Forelimb muscle (tissue), 1 donor: ENCODE measurements at regions not wholly inside any gene's neighbourhood (a gene's known extent, or its start where the extent isn't known, plus 50 kb on each side); places are given as distances from the start of the nearest gene placed in this dataset.

Experiments used
- DNase-seq: peaks from one replicate; pipeline ENCODE4 v3.0.0-alpha.2; 2013; ENCODE audit warnings: low read depth

DNA sequence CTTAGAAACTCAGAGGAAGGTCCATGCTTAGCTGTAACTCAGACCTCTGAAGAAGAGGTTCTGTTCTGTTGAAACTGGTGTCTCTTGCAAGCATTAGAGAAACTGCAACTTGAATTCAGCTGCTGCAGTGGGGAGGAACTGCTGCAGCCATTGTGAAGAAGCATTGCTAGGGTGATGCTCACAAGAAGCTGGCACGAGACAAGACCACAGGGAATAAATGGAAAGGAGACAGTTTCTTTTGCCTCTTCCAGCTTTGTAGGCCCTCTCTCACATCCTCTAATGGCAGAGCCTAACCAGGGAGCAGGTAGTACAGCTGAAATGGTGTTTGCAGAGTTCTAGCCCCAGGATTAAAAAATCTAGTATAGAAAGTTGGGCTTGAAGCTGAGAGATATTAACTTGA, 148.0 kb upstream of the DMAC1 start:
- no peak for DNase-seq

DNA sequence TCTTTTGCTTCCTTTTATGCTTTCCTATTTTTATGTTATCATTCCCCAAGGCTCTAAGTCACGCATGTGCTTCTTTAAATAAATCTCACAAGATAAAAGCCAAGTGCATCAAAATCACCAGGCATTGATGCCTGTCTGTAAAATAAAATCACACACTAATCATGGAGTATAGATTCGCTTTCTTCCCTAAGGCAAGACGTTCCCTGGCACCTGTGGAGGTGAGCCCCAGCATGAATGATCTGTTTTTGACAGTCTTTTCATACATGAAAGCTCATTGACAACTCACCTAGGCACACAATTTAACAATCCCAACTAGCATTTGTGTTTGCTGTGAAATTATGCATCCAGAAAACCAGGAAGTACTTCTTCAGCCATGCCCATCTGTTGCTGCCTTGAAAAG, 146.9 kb upstream of the DMAC1 start:
- no peak for DNase-seq

DNA sequence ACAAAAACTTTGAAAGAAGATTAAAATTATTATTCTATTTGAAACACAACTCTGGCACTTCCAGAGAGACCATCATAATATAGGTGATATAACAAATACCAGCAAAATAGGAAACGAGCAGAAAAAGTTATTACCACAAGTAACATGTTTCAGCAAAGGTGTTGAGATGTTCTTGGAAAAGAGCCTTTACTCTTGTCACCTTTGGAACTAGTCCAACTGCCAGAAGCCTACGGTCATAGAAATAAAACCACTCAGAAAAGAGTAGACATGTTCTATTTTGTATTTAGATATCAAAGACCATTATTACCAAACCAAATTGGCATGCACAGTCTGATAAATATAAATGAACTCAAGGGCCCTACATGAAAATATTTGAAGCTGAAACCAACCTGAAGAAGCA, 145.0 kb upstream of the DMAC1 start:
- no peak for DNase-seq

DNA sequence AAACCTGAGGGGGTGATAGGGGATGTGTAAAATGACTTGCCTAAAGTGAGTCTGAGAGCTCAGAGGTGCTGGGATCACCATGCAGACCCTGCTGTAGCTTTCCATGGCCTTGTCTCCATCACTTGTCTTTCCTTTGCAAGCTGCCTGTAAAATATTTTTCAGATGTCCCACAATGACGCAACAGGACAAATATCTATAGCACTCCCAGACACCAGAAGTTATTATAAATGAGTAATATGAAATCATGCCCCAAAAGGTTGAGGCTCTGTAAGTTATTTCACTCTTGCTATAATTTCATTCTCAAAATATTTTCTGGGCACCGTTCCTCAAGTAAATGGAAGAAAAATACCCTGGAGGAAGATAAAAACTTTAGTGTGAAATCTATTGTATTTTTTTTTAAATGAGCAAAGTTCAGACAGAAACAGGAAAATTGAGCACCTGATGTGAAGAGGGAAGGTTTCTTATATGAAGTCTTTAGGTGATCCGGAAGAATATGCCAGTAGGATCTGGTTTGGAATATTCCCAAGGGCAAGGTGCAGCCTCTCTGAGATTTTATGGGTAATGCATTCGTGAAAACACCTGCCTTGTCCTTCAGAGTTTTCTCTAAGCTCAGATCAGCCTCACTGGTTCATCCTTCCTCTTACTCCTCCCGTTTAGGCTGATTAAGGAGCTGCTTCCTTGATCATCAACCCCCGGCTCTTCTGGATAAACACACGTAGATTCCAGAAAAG, 138.3 kb upstream of the DMAC1 start:
- DNase-seq, result peak; percentile 49

DNA sequence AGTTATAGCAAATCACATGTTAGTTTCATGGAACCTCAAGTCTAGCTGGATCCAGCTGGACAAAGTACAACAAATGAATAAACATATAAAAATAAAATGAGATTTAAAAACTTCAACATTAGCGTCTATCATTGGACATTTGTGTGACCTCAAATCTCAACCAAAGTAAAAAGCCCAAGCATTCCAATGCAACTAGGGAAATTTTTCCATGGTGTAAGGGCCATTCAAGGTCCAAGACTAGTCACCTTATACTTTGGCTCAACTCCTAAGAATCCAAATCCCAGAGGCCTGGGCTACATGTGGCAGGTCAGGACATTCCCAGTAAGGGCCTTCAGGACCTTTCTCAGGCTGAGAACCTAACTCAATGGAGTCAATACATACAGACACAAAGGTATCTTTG, 137.4 kb upstream of the DMAC1 start:
- DNase-seq, result peak; percentile 40

DNA sequence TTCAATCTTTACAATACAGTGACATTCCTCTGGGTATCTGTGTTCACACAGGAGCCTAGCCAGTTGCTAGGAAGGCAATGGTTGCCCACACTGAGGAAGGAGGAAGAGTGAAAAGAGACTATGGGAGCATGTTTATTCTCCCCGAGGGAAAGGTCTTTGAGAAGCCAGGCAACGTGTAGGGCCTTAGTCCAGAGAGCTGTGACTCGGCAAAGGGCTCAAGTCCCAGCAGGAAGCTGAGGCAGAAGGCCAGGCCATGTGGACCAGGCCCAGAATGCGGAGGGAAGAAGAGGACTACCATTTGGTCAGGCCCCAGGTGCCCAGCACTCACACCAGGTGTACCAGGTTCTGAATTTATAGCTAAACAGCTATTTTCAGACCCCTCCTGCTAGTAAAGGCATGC, 136.6 kb upstream of the DMAC1 start:
- no peak for DNase-seq

DNA sequence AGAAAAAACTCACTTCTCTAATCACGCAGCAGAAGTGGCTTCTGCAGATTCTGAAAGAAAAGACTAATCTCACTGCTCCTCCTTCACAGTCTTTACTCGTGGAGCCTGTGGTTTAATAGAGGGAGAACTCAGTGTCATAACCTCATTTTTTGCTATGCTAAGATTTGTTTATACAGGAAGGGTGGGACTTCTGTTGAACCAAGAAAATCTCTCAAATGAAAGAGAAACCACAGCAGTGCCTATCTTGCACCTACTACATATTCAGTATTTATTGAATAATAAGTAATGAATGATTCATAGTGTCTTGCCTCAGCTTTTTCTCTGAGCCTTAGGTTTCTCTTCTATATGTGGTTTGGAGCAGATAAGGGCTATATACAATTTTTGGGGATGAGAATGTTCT, 136.1 kb upstream of the DMAC1 start:
- no peak for DNase-seq

DNA sequence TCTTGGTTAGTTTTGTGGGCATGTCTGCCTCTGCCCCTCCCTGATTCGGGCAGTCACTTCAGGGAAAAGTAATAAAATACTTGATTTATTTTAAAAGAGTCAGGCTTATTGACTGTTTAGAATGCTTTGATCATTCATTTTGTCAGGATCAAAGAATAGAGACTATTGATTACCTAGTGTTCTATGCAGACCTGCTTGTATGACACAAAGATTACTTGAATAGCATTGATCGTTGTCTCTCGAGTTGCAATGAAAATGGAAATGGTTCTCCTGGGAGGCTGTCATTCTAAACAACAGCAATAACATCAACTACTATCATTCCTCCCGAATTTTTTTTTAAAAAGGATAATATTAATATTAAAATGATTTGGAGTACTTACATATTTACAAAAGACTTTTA, 133.2 kb upstream of the DMAC1 start:
- no peak for DNase-seq

DNA sequence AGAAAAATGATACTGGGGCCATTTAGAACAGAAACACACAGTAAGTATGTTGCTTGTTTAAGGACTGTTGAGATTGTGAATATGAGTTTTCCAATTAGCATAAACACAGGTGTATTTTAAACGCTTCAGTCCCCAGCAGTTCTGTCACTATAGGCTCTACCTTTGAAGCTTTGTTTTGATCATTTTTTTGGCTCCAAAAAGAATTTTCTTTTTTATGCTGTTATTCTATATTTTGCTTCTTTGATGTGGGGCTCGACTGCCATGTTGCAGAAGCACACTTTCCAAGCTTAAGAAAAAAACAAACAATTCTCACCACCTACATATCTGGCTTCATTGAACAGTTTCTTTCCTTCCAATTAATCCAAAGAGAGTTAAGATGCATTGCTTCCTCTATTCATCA, 131.0 kb upstream of the DMAC1 start:
- DNase-seq, result no peak

DNA sequence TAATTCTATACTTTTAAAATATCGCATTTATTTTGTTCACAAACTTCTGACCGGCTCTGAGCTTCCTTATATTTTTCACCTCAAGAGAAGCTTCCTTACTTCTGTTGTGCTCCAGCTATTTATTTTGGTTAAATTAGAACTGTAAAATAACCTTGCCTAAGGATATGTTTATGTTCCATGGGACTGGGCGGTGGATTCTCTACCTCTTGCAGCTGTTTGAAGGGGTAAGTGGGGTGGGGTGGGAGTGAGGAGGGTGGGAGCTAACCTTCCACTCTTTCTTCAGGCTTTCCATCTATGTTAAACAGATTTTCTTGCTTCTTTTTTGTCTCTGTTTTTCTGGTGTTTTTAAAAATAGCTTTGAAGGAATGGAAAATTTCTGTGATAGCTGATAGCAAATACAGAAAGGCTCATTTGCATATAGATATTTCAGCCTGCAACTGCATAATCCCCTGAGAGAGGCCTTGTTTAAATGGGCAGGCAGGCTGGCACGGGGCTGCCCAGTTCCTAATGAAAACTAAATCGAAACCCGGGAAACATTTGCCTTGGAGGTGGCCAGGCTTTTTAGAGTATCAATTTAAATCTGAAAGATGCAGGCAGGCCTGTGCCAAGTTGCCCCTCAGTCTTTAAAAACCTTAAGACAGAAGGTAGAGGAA, 122.1 kb upstream of the DMAC1 start:
- no peak for DNase-seq

DNA sequence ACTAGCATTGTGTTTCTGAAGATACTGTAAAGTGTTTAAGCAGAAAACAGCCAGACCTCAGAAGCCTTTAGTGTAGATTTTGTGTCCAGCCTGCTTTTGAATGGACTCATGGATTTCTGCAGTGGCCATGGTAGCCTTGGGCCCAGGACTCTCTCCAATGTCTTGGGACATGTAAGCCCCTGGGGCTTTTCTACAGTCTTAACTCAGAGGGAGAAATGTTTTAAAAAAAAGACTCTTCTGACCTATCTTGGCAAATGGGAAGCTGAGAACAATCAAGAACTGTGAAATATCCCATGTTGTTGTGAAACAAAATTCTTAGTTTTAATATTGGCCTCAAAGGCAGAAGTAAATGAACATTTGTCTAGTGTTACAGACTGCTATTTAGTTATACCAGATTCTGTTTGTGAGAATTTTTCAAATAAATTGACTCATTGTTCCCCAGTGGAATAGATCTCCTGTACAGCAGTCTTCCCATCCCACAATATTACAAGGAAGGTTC, 112.5 kb upstream of the DMAC1 start:
- DNase-seq, result no peak

DNA sequence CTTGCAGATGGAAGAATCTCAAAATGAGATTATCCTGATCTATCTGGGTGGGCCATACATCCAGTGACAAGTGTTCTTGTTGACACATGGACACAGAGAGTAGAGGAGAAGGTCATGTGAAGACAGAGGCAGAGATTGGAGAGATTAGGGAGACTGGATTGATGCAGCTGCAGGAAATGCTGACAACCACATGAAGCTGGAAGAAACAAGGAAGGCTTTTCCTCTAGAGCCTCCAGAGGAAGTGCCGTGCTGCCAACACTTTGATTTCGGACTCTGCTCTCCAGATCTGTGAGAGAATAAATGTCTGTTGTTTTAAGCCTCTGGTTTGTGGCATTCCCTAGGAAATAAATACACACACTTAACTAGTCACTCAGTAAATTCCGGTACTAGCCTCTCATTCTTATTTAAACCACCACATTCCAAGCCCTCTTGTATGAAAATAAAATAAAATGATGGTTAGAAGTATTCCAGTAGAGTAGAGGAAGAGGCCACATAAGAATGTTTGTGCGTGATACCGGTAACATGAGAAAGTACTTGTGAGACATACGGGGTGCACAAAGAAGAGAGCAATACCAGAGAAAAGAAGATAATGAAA, 110.9 kb upstream of the DMAC1 start:
- DNase-seq, result no peak

DNA sequence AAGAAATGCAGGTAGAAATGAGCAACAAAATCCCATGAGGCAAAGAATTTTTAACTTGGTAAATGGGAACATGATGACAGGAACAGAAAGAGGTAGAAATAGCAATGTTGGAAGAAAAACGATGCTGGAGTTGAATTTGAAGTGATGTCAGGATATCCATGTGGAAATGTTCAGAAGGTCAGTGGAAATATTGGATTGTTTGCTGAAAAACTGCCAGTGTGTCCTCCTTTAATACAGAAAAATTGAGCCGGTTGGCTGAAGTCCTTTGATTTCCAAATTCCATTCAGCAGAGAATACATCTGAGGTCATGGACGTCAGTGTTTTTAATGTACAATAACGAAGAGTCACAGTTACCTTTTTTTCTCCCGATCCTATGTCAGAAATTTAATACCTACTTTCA, 110.0 kb upstream of the DMAC1 start:
- DNase-seq, result peak; percentile 86

DNA sequence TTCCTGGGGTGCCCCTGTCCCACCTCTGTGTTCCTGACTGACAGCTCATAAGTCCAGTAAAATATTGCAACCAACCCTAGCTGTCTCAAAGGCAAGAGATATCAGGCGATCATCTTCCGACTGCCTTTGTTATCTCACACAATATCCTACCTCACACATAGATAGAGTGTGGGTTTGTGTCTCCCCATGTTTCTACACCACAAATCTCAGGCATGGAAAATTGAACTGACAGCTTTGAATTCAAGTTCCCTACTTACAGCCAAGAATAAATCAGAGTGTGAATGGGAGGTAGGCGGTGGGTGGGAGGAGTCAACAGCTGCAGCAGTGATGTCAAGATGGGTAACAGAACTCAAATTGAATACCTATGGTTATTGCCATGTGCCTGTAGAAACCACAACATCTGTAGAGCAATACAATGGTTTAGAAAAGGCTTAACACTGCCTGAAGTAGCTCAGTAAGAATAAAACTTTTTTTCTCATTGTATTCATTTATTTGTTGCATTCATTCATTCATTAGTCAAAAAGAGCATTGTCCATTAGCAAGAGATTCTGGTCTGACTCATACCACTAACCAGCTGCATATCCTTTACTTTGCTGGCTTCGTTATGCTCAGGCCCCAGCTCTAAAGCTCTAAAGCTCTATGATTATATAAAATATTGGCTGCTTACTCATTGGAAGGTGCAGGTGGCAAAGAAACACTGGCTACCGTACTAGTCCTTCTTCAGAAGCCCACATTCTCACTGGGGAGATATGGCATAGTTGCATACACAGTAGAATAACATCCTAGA, 108.2 kb upstream of the DMAC1 start:
- DNase-seq, result no peak

DNA sequence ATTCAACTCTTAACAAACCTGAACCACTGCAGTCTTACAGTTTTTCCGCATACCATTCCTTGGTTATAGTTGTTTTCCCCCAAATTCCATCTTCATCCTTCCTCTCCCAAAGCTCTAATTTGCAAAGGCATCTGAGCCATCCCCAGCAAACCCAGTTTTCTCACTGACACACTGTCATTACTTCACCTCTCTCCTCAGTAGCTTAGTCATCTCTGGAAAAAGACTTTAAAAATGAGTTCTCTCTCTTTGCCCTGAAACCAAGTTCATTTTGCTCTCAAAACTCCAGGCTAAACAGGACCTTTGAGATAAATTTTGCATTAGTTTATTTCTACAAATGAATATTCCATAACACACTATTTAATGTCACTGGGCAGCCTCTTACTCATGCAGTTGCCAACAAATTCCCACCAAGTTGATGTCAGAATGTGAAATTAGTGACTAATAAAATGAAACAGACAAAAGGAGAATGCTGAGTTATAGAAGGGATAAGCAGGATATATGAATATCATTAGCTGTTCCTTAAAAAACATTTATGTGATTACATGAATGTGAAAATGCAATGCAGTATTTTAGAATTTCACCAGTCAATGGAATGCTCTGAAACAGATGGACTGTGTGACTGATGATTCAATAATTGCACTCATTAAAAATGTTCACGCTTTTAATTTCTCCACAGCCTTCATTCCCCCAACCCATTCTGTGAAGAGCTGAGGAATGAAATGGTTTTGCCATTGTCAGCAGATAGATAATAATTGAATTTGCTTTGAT, 107.4 kb upstream of the DMAC1 start:
- no peak for DNase-seq

DNA sequence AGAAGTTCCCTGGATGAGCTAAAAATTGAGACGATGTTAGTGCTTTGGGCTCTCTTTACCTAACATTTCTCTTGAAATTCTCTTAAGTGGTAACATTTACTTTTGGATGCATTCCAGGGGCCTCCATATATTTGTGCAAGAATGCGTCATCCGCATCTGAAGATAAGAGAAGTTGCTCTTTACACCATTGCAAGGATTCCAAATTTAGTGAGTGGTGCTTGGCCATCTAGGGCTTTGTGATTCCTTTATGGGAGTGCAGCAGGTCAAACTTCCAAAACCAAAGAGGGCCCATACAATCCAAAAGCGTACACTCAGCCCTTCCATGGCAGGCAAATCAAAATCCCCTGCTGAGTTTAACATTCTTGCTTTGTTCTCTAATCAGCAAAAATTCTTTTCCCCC, 102.0 kb upstream of the DMAC1 start:
- no peak for DNase-seq

DNA sequence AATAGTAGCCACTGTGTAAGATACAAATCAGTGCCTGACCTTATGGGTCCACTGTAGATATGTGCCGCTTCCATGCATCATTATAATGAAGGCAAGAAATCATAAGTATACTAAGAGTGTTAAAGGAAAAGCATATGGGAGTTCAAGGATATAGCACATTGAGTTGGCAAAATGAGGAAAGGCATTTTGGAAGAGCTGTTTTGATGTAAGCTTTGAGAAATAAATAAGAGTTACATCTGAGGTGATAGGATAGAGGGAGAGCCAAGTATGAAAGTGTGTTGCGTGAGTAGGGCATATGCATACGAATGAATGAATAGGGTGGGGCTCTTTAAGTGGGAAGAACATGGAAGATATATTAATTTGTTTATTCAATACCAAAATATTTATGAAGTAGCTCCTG, 101.0 kb upstream of the DMAC1 start:
- no peak for DNase-seq

DNA sequence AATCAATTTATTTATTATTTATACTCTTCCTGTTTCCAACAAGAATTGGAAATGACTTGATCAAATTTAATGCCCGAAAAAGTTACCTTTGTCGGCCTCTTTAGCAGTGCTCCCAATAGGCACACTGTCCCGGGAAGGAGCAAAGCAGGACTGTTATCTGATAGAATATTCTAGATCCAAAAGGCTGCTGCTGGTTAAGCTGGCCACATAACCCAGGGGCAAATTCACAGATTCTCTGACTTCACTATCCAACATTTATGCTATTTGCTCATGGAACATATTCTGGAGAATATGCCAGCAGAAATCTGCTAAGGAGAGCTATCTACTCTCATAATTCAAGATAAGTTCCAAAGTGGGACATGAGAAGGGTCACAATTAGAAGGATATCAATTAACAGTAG, 100.2 kb upstream of the DMAC1 start:
- DNase-seq, result no peak

DNA sequence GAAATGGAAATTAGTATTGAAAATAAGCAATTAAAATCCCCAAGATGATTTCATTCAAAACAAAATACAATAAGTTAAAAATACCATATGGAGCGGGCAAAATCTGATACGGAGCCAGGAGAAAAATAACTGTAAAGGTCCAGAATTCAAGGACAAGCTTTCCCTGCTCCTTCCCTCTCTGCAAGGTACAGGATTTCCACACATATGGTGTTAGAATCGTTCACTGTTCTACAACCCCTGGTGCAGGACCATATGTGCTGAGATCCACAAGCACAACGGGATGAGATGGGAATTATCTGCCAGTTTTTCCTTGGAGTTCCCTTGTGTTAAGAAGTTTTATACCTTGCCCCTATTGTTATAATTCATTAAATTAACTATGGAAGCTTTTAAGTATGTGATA, 94.7 kb upstream of the DMAC1 start:
- DNase-seq, result no peak

DNA sequence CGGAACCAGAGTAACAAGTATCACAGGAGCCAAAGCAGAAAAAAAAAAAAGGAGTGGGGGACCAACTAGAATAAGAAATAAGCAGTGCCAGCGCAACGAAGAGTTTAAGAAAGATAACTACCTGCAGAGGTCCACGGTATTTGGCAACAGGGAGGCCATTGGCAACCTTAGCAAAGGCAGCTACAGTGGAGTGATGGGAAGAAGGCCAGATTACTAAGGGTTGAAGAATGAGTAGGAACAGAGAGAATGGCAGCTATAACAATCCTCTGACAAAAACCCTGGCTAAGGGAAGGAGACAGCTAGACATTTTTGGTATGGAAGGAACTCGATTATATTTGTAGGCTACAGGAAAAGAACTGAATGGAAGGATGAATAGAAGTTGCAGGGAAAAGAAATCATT, 93.4 kb upstream of the DMAC1 start:
- no peak for DNase-seq

DNA sequence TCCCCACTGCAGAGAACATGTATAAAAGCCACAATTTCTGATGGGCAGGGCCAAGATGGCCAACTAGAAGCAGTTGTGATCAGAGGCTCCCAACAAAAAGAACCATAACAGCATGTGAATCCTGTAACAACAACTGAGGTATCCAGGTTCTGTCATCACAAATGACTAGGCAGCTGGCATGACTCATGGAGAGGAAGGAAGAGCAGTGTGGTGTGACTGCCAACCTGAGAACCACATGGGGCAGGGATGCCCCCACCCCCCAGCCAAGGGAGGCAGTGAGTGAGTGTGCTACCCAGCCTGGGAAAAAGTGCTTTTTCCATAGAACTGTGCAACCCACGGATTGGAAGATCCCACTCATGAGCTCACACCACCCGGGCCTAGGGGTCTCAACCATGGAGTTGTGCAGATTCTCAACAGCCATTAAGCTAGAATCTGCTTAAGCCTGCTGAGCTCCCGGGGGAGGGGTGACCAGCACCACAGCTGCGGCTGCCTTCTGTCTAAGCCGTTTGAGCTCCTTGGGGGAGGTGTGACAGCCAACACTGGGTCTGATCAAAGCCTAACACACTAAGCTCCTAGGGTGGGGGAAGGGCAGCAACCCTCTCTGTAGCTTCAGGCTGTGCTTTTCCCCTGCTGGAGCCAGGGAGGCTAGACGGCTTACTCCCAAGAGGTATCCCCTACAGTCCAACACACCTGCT, 80.1 kb upstream of the DMAC1 start:
- DNase-seq, result no peak
